ENCODE measurements at regions not wholly inside any gene's neighbourhood (a gene's known extent, or its start where the extent isn't known, plus 50 kb on each side); places are given as distances from the start of the nearest gene placed in this dataset.

DNA sequence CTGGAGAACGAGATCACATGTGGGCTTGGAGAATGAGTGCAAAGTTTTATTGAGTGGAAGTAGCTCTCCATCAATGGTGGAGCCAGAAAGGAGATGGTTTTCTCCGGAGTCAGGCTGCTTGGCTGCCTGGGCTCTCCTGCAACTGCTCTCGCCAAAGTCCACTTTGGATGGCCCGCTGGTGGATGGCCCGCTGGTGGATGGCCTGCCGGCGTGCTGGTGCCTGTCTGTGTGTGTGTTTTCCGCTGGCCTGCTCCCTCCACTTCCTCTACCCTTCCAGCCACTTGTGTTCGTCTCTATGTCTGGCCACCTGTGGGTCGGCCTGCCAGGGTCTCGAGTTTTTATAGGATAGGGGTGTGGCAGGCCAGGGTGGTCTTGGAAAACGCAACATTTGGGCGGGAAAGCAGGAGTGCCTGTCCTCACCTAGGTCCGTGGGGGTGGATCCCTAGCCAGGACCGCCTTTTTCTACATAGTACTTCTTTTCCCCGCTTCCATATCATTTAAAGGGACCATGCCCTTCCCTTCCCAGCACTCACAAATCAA, 1292.1 kb upstream of the PIK3C3 start:
- DNase-seq (ENCODE audit: low read depth in 2 of 2), result no peak

GRCh38 chr18:40653682-40654081, 1301.4 kb upstream of the PIK3C3 start:
- no peak for DNase-seq (ENCODE audit: low read depth in 2 of 2)

DNA sequence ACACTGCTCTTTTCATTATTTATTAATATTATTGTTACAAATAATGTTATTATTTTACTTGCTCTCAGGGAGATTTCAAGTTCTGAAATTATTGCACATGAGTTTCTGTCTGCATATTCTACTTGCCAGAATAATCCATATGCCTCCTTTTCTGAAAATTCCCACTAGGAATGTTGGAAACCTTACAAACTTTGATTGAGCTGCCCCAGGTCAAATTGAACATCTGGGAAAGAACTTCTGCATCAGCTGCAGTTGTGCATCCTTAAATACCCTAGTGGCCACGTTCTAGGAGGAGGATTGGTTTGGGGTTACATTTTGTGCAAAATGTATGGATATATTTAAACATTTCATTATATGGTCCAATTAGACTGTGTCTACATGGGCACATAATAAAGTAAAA, 1302.7 kb upstream of the PIK3C3 start:
- DNase-seq (ENCODE audit: low read depth in 2 of 2), result no peak

DNA sequence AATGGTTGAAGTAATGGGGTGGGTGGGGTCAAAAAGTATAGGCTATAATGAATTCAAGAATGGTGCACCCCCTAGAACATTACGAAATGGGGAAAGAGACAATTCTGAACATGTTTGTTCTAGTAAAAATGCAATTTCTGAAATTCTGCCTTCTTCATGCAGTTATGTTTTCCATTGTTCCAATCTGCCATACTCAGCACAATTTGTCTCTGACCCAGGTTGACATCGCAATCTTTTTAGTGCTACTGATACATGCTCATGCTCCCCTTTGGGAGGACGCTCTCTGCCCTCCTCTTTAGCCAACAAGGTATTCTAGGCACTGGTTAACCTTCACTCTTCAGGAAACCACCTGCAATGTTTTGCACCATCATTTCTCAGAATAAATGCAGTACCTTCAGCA, 1303.9 kb upstream of the PIK3C3 start:
- no peak for DNase-seq (ENCODE audit: low read depth in 2 of 2)

DNA sequence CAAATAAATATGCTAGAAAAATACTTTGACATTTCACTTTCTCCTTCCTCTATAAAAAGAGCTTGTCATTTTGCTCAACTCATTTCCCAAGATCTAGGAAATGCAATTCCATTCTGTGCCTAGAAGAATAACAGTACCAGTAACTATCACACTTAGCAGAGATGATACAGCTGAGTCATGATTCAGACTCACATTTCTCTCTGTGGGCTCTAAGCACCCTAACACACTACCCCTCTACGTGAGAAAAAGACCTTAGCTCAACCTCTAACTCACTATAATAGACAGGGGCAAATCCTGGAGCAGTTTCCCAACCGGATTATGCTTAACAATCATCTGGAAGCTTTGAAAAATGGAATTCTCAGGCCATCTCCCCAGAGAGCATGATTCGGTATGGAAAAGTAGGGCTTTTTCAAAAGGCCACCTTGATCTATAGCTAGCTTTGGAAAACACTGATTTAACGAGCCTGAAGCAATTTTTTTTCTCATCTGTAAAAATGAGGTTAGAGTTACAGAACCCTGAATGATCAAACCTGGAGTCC, 1312.3 kb upstream of the PIK3C3 start:
- DNase-seq (ENCODE audit: low read depth in 2 of 2), result no peak

GRCh38 chr18:40631319-40631718, 1323.7 kb upstream of the PIK3C3 start:
- no peak for DNase-seq (ENCODE audit: low read depth in 2 of 2)

DNA sequence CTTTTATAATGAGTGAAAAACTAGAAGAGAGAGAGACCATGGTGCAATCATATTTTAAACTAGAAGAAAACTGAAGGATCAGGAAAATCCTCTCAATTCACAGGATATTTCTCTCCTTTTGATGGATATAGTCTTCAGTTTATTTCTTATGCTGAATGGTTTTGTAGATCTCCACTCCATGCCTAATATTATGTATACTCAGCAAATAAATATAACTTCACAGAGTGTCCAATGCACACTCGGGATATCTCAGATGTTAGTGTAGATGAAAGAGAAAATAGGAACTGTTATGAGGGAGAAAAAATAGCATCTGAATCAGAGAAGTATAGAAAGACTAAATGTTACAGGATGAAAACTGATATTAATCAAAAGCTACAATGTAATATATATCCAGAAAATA, 1324.5 kb upstream of the PIK3C3 start:
- no peak for DNase-seq (ENCODE audit: low read depth in 2 of 2)

DNA sequence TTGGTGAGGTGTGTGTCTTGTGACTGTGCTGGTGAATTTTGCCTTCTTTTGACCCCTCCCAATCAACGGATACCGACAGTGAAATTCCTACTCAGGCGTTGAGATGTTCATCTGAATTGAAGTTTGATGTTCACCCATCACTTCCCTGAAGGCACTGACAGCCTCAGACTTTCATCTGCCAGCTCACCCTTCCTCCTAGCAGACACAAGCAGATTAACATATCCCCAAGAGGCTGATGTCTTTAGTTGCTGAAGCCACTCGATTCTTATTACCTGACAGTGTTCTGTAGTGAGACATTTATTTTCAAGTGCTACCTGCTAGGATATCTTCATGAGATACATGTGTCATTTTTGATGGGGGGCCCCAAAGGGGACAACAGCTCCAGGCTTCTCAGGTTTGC, 1330.1 kb upstream of the PIK3C3 start:
- no peak for DNase-seq (ENCODE audit: low read depth in 2 of 2)

DNA sequence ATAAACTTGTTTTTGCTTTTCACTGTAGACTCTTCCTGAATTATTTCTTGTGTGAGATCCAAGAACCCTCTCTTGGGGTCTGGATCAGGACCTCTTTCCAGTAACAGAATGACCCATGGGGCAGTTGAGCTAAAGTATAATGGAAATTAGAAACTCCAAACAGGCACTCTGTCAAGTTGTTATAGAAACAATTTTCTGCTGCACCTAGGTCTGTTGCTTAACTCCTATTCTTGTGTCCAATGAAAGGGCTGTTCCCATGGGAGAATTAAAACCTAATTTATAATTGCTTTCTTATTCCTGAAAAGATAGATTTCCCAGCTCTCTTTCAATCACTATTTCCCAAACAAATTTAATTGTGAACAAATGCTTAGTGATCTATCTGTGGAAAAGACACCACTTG, 1341.3 kb upstream of the PIK3C3 start:
- DNase-seq (ENCODE audit: low read depth in 2 of 2), result no peak

DNA sequence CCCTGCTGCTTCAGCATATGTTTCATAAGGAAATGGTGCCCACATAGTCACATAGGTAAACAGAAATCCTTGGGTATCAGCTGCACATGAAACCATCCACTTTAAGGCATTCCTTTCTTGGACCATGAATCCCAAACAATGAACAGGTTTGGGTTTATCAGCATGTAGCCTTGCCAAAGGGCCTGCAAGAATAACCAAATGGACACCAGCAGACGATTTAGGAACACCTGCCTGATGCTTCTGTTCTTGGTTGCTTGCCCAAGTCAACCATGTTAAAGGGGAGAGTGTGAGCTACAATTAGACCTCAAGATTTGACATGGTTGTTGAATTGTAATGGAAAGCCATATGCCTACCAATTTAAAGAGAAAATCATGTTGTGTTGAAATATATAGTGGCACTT, 1342.7 kb upstream of the PIK3C3 start:
- DNase-seq (ENCODE audit: low read depth in 2 of 2), result no peak

DNA sequence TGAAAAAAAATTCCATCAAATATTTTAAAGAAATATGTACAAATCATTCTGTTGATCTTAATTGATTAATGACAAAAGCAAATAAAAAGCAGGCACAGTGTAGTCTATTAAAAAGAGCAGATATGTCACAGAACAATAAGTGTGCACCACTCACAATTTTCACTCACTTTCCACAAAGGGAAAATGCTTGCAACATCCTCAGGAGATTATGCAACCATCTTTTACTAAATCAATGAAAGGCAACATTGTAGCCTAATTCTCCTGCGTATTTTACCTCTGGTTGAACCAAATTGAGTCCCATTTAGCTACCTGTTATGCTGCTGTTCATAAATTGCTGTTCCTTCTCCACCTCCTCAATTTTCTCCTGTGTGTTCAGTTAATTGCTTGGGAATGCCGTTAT, 1346.8 kb upstream of the PIK3C3 start:
- DNase-seq (ENCODE audit: low read depth in 2 of 2), result no peak

- no peak for DNase-seq (ENCODE audit: low read depth in 2 of 2)
These were observed 1347.4 kb upstream of the PIK3C3 start for GRCh38 chr18:40607542-40608148.

DNA sequence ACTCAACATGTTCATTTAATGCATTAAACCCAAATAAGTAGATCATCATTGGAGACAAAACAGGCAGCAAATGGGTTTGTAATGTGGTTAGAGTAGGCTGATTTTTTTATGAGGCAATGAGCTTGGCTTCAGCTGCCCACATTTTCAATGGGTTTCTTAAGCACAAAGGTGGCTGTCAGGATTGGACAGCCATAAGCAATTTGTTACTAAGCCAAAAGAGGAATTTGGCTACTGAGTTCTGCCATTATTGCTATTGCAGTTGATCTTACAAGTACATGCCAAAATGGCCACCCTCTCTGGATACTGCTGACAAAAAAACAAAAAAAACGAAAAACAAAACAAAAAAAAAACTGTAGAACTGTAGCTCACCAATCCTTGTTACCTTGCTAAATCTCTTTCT, 1348.0 kb upstream of the PIK3C3 start:
- DNase-seq (ENCODE audit: low read depth in 2 of 2), result no peak

DNA sequence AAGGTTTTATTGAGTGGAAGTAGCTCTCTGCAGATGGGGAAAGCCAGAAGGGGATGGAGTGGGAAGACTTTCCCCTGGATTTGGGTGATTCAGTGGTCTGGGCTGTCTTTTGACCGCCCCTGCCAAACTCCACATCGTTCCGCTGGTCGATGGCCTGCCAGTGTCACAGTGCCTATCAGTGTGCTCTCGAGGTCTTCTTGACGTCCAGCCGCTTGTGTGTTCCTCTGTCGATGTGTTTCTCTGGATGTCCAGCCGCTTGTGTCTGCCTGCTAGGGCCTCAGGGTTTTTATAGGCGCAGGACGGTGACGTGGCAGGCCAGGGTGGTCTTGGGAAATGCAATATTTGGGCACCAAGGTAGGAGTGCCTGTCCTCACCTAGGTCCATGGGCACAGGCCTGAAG, 1371.4 kb upstream of the PIK3C3 start:
- DNase-seq (ENCODE audit: low read depth in 2 of 2), result no peak

GRCh38 chr18:40582105-40582504, 1372.9 kb upstream of the PIK3C3 start:
- DNase-seq (ENCODE audit: low read depth in 2 of 2), result no peak

GRCh38 chr18:40577981-40578365, 1377.1 kb upstream of the PIK3C3 start:
- no peak for DNase-seq (ENCODE audit: low read depth in 2 of 2)

DNA sequence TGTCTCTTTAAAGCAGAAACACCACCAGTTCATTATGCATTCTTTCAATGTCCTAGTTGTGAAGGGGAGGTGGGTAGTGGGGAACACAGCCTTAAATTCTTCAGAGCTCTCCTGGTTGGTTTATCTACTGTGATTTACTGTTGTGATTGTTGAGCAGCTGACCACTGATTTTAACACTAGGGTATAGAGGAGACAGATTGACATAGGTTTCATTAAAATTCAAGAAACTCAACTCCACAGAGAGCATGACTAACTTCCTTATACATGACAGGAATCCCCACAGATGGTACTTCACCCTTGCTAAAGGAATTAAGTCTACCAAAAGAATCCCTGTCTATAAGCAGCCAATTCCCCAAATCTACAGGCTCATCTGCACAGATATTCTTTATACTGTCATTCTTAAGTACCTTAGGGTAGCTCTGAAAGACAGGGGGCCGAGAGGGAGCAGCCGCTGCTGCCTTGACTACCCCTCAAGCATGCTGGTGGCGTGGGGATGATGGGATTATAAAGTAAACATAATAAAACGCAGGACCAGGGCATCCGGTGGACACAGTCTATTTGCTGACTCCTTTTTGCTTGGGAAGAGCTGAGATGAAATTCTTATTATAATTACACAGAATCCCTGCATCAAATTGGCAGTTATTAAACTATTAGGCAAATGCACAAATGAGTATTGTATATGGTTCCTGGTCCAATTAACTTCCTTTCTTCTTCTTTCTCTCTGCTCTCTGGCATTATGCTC, 1377.6 kb upstream of the PIK3C3 start:
- no peak for DNase-seq (ENCODE audit: low read depth in 2 of 2)

GRCh38 chr18:40576507-40577115, 1378.4 kb upstream of the PIK3C3 start:
- DNase-seq (ENCODE audit: low read depth in 2 of 2), result no peak

DNA sequence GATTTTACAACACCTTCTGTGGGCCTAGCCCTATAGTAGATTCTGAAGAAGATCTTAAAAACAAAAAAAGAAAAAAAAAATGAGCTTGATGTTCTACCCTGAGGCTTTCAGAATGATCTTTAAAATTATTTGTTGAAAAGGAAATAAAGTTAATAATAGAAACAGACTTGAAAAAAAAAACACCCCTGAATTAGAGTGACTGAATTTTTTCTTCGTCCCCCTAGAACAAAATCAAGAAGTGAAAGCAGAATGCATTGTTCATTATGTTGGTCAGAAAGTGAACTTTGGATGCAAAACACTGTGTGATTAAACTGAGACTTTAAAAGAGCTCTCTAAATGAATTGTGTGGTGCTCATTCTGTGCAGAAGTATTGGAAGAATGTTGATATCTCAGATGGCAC, 1384.4 kb upstream of the PIK3C3 start:
- DNase-seq (ENCODE audit: low read depth in 2 of 2), result no peak

DNA sequence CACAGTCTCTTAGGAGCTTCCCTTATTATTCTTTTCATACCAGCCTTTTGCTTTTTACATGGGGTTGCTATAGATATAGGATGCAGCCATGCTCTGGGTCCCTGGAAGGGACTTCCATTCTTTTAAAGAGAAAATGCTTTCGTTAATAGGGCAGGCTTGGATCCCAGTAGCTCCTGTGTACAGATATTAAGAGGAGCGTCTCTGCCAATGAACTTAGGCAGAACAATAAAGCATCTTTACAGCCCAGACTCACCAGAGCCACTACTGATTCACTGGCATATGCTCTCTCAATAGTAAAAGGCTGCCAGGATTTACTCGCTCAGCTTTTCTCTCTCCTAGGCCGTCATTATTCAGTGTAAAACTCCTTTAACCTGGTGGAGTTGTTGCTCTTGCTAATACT, 1385.4 kb upstream of the PIK3C3 start:
- no peak for DNase-seq (ENCODE audit: low read depth in 2 of 2)

DNA sequence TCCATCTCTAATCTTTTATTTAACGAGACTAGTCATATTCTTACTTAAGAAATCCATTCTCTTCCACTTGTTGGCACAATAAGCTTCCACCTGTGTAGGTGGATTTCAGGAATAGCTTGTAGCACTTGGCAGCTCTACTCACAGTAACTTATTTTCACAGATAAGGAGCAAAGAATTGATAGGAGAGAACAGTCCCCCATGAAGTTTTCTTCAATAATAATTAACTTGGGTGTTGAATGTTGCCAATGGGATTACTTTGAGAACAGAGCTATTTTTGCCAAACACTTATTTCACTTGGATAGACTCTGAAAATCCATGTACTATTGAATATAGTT, 1388.6 kb upstream of the PIK3C3 start:
- DNase-seq (ENCODE audit: low read depth in 2 of 2), result no peak

GRCh38 chr18:40565805-40566509, 1389.1 kb upstream of the PIK3C3 start:
- no peak for DNase-seq (ENCODE audit: low read depth in 2 of 2)

Measured in stimulated activated CD4-positive, alpha-beta T cell treated with anti-CD3 and anti-CD28 coated beads, Interleukin-4, amount 100 ng/mL, for 48 hours (primary cell).